IPS-NIHi7 (cell line): ENCODE measurements at regions not wholly inside any gene's neighbourhood (a gene's known extent, or its start where the extent isn't known, plus 50 kb on each side); places are given as distances from the start of the nearest gene placed in this dataset.
"Not testable (repeated sequence)": the region's sequence is repeated elsewhere in the genome, so short reads cannot be mapped to it uniquely, and the experiment has no call there.

ENCODE experiments used
- DNase-seq: peaks from one replicate; pipeline ENCODE4 v3.0.0; 2012; ENCODE audit warnings: mixed read lengths; ENCODE audit errors: extremely low spot score

DNA sequence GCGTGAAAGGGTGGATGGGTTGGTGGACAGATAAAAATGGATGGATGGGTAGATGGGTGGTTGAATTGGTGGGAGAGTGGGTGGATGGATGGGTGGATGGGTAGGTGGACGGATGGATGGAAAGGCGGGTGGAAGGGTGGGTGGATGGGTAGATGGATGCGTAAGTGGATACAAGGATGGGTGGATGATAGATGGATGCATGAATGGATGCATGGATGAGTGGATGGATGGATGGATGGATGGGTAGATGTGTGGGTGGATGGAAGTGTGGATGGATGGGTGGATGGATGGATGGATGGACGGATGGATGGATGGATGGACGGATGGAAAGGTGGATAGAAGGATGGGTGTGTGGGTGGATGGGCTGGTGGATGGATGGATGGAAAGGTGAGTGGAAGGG is 77.0 kb upstream of the GRK3 start:
- no peak for DNase-seq

DNA sequence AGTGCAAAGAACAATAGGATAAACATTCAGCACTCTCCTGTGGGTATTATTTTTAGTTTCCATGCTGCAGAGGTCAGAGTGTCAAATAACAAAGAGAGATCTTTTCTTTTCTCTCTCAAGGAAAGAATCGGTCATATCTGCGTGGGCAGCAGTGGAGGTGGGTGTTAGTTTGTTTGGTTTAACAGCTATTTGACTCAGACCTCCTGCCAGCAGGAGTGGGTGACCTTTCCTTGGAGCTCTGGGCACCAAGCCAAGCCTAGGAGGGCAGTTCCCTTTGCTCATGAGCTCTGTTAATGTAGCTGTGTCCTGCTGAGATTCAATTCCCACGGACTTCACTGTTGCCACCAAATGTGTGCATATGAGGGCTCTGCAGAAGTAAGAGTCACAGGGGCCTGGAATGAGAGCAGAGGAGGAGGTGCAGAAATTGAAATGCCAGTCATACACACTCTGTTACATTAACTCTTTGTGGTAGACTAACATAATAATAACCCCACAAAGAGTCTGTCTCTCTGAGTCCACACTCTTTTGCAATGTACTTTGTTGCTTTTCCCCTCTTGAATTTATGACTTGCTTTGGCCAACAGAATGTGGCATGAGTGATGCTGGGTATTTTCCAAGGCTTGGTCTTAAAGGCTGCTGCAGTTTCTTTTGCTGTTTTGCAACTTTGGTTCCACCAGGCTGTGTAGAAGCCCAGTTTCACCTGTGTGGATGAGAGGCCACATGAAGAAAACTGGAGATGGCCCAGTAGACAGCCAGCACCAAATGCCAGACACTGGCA is 76.0 kb upstream of the GRK3 start:
- no peak for DNase-seq

DNA sequence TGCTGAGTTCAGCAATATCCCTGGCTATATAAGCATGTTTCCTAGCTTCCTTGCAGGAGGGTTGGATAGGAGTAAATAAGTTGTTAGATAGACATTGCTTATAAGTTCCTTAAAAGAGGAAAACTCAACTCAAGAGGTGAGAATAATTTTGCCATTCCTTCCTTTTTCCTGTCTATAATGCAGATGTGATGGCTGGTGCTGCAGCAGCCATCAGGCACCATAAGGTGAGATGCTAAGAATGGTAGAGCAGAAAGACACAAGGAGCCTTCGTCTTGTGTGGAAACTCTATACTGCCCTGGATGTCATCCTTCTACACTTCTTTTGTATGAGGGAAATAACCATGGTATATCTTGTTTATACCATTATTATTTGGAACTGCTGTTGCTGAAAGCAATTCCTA is 74.5 kb upstream of the GRK3 start:
- DNase-seq, result no peak

DNA sequence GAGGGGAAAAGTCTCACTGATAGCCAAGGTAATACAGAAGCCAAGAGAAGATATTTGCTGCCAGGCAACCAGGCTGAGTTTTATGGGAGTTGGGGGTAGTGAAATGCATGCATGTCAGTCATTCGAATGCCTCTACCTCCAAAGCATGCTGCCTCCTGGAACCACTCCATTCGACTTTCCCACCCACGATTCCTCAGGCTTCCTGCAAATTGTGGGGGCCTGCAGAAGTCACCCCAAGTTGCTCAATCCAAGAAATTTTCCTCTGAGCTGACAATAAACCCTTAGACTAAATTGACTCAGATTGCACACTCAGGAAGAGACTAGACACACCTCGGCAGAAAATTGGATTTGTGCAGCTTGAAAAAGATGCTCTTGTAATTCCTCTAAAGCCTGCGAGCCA is 73.6 kb upstream of the GRK3 start:
- DNase-seq, result no peak

DNA sequence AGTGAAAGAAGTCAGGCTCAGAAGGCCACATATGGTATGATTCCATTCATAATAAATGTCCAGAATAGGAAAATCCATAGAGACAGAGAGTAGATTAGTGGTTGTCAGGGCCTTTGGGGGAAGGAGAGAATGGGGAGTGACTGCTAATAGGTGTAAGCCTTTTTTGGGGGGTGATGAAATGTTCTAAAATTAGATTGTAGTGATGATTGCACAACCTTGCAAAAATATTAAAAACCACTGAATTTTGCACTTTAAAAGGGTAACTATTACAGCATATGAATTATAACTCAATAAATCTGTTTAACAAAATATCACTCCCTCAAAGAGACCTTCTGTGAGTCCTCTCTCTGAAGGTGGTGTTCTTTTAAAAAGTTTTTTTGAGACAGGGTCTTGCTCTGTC is 72.3 kb upstream of the GRK3 start:
- DNase-seq, result no peak

DNA sequence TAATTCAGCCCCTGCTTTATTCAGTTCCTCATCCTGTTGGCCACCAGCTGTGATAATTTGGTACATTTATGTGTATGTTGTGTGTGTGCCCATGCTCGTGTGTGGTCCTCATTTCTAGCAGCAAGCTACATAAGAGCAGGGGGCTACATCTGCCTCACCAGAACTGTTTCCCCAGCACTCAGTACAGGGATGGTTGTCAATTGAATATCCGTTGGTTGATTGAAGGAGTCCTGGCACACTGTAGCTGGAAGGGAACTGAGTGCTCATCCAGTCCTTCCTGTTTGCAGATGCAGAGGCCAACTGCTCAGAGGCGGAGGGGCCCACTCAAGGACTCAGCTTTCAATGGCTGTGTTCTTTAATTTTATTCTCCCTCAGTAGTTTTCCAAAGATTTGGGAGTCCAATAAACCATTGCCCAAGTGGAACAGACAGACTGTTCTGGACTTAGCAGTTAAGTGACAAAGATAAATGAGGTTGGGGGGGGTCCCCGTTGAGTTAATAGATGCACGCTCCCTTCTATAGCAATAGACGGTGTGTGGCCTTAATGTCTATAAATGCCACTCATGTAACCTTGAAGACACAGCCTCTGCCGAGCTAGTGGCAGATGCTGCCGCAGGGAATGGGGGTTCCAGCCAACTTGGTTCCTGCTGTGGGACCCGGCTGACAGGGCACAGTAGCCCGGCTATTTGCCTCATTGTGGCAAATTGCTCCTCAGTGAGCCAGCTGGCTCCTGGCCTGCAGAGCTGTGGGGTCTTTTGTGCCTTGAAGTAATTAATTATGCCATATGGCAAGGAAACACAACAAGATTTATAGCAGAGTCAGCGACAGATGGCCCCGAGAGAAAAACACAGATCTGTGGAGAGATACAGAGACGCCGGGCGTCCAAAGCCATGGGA is 71.4 kb upstream of the GRK3 start:
- DNase-seq, result no peak

DNA sequence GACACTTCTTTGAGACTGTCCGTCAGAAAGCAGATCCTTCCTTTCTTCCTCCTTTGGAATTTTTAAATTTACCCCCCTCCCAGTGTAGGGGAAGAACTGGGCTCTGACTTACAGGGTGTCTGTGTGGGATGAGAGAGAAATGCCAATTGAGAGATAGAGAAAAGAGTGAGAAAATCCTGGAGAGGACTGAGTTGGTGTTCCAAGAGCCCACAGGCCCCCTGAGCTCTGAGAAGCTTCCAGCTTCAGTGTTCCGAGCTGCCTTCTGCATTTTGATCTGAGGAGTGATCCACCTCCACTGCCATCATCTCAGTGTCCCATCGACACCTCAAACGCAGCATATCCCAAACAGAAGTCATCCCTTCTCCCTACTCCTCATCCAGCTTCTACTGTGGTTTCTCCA is 70.7 kb upstream of the GRK3 start:
- DNase-seq, result no peak

DNA sequence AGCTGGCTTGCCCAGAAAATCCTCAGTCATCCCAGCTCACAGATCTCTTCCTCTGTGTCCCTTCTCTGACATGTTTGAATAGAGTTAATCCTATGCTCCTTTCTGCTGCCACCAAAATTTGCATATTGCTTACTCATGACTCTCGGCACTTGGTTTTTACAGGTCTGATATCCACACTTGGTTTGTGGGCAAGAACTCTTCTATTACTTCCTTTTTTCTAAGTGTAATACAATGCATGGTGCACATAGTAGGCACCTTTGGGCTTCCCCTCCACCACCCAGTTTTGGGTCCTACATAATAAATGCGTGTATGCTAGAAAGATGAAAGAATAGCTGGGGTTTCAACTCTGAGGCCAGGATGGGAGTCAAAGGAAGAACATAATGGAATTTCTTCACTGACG is 69.7 kb upstream of the GRK3 start:
- no peak for DNase-seq

DNA sequence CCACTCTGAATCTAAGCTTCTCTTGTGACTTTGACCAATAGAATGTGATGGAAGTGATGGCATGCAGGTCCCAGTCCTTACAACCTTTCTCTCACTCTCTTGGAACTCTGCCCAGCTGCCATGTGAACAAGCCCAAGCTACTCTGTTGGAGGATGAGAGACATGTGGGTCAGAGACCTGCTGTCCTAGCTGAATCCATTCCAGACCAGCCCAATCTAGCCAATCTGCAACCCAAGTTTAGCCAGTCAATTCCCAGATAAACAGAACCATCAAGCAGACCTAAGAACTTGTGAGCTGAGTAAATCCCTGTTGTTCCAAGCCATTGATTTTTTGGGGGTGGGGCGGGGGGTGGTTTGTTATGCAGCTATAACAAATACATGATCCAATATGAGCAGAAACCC is 69.2 kb upstream of the GRK3 start:
- no peak for DNase-seq

DNA sequence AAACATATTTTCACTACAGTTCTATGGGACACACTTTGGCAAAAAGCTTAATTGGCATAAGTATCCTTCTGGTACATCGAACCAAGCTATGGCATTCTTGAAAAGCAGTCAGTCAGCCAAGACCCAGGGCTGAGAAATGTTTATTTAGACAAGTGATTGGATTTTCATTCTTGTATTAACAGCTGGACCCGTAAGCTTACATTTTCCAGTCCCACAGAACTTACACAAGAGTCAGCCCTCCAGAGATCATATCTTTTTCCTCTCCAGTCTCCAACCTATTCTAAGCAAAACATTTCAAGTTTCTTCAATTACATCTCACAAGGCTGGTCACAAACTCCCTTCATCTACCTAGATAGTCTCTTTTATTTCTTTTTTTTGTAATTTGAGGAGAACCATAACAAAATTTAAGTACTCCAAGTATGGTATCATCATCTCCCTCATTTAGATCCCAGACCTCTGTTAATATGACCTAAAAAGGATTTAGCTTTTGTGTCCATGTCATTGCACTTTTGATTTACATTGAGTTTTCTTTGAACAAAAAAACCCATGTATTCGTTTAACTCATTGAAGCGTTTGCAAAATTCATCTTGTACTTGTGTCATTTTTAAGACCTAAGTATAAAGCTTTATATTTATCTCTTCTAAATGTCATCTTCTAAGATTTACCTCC is 67.9 kb upstream of the GRK3 start:
- DNase-seq, result no peak

DNA sequence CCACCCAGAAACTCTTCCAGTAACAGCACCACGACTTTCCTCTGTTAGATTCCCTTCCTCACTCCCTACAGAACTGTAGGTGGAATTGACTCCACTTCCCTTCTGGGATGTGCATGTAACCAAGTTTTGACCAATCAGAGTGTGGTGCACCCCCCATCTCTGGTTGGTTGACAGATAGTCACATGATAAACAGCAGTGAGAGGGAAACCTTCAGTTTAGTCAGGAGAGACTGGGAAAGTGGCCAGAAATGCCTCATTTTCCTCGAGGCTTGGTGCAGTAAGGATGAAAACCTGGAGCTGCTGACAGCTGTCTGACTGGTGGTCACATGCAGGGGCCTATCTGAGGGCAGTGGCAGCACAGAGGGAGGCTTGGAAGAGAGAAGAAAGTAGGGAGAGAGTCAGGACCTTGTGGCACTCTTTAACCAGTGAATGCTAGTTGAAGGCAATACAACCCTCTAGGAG is 67.3 kb upstream of the GRK3 start:
- DNase-seq, result no peak

DNA sequence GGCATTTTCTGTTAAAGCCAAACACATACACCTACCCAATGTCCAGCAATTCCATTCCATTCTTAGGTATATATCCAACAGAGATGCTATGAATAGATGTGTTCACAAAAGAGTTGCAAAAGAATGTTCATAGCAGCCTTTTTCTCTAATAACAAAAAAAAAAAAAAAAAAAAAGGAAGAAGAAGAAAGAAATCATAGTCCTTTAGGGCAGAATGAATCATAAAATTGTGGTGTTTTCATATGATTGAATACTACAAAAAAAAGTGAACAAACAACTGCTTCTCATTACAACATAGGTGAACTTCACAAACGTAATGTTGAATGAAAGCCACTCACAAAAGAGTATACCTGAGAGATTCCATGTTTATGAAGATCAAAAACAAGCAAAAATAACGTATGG is 66.8 kb upstream of the GRK3 start:
- DNase-seq, result no peak

DNA sequence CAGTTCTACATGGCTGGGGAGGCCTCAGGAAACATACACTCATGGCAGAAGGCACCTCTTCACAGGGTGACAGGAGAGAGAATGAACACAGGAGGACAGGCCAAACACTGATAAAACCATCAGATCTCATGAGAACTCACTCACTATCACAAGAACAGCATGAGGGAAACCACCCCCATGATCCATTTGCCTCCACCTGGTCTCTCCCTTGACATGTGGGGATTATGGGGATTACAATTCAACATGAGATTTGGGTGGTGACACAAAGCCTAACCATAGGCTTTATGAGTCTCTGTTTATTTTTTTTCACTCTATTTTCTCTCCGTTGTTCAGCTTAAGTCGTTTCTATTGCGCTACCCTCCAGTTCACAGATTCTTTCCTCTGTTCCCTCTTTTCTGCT is 63.8 kb upstream of the GRK3 start:
- DNase-seq, result not testable (repeated sequence)

DNA sequence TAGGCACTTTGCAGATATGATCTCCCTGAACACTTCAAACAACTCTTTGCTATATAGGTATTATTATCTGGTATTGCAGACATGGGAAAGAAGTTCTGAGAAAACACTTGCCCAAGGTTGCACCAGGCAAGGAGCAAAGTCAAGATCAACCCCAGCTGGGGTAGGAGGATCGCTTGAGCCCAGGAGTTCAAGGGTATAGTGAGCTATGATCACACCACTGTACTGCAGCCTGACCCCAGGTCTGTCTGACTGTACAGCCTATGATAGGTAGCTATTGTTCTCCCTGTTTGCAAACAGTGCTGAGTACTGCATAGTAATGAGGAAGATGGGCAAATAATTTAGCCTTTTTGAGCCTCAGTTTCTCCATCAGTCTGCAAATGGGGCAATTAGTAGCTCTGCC is 60.5 kb upstream of the GRK3 start:
- DNase-seq, result not testable (repeated sequence)

DNA sequence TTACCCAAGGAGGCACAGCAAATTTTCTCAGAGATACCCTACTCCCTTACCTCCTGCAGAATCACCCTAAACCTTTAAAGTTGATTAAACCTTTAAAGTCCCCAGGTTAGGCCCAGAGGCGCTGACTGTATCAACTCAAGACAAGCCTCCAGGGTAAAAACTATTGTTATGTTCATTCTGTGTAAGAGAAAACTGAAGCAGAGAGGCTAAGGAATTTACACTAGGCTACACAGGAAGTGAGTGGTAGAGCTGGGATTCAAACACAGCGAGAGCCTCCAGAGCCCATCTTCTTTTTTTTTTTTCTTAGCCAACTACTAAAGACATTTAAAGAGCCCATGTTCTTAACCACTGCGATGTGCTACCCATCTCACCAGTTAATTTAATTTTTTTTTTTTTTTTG is 56.3 kb upstream of the GRK3 start:
- no peak for DNase-seq

DNA sequence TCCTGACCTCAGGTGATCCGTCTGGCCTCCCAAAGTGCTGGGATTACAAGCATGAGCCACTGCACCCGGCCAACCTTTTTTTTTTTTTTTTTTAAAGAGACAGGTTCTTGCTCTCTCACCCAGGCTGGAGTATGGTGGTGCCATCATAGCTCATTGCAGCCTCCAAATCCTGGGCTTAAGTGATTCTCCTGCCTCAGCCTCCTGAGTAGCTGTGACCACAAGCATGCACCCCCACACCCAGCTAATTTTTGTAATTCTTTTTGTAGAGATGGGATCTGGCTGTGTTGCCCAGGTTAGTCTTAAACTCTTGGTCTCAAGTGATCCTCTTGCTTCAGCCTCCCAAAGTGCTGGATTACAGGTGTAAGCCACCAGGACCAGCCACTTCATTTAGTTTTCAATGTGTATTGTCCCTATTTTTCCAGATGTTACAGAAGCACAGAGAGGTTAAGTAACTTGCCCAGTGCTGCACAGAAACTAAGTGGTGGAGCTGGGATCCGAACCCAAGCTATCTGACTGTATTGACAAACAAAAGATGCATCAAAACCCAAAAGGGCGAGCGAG is 55.6 kb upstream of the GRK3 start:
- DNase-seq, result no peak

DNA sequence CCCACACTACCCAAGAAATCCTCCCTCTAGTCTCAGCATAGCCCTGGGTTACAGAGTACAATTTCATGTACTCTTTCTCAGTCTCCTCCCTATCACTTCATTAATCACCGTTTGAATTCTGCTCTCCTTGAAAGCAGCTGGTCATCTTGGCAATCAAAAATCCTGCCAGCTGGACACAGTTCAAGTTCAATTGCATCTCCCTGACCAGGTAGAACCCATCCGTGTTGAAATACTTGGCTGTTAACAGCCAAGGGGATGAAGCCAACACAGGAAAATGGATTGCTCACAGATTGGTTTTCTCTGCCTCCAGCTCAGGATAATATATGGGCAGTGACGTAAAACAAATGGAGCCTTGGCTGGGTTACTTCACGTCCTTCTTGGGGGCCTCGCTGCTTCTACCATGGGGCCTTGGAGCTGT is 55.1 kb upstream of the GRK3 start:
- DNase-seq, result no peak

DNA sequence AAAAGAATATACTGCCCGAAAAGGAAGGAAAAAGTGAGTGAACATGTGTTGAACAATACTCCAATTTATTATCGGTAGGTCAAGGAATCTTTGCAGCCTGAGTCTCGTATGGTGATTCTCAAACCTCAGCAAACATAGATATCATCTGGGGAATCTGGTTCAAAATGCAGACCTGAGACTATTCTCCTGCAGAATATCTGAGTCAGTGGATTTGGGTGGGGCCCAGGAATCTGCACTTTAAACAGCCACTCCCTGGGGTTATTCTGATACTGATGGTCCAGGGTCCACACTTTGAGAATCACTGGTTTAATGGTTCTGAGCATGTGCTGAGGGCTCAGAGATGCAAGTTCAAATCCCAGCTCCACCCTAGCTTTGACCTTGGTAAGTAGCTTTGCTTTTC is 53.6 kb upstream of the GRK3 start:
- no peak for DNase-seq

DNA sequence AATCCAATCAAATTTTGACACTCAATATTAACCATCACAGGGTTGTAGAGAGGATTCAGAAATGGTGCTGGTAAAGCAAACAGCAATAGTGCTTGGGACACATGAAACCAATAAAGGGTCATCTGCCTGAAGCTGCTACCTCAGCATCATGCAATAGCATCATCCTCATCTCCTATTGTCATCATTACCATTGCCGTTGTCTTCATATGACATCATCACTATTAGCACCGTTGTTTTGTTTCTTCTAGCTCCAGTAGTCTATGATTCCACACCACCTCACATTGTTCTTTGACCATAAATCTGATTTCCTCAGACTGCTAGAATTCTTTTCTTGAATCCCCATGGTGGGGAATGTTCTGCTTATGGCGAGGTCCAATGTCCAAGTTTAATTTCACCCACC is 52.8 kb upstream of the GRK3 start:
- DNase-seq, result no peak

DNA sequence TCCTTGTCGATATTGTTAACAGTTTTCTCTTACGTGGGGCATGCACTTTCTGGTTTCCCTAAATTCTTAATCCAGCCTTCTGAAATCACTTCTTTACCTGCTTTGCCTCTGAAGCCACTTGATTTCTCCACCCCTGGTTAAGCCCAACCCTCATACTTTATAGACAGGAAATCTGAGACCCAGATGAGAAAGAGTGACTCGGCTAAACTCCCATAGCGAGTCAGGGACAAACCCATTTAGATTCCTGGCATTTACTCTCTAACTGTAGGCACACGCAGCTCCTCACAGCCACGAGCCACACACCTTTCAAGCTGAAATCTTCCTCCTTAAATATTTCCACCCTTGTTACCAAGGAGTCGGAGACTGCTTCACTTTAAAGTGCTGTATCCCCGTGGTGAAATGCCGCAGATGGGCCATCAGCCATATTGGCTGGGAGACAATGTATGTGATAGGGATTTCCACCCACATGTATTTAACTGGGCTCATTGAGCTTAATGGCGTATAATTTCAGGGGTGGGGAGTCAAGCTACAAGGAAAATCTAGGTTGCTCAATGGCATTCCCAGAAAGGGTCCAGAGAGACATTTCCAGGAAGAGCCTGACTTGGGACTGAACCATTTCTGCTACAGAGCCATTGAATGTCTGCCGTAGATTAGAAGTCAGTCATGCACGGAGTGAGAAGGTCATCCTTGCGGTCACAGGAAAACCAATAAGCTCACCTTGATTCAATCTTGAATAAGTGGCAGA is 49.9 kb upstream of the GRK3 start:
- peak; percentile 30 for DNase-seq
